GM10266 (cell line): ENCODE measurements at regions not wholly inside any gene's neighbourhood (a gene's known extent, or its start where the extent isn't known, plus 50 kb on each side); places are given as distances from the start of the nearest gene placed in this dataset.

Experiments used
- DNase-seq: peaks from one replicate; pipeline ENCODE4 v3.0.0; 2012; ENCODE audit errors: extremely low spot score
- TF ChIP-seq, protein P1 (sequence below): IDR thresholded peaks from 2 replicates; pipeline ENCODE4 v1.5.1; 2012; ENCODE audit warnings: mild to moderate bottlenecking, low read depth; ENCODE audit not compliant: control insufficient read depth, insufficient read depth; ENCODE audit errors: missing control alignments

DNA sequence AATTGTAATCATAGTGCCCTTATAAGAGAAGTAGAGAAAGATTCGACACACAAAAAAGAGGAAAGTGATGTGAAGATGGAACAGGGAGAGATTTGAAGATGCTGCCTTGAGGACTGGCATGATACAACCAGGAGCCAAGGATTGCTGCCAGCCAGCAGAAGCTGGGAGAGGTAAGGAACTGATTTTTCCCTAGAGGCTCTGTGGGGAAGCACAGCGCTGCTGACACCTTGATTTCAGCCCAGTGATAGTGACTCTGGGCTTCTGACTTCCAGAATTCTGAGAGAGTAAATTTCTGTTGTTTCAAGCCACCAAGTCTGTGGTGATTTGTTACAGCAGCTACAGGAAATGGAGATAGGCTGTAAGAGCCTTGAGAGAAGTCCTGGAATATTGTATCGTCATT, 98.2 kb downstream of the RAB11FIP2 start:
- TF ChIP-seq, protein P1, sequence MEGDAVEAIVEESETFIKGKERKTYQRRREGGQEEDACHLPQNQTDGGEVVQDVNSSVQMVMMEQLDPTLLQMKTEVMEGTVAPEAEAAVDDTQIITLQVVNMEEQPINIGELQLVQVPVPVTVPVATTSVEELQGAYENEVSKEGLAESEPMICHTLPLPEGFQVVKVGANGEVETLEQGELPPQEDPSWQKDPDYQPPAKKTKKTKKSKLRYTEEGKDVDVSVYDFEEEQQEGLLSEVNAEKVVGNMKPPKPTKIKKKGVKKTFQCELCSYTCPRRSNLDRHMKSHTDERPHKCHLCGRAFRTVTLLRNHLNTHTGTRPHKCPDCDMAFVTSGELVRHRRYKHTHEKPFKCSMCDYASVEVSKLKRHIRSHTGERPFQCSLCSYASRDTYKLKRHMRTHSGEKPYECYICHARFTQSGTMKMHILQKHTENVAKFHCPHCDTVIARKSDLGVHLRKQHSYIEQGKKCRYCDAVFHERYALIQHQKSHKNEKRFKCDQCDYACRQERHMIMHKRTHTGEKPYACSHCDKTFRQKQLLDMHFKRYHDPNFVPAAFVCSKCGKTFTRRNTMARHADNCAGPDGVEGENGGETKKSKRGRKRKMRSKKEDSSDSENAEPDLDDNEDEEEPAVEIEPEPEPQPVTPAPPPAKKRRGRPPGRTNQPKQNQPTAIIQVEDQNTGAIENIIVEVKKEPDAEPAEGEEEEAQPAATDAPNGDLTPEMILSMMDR = no peak
- DNase-seq = no peak

DNA sequence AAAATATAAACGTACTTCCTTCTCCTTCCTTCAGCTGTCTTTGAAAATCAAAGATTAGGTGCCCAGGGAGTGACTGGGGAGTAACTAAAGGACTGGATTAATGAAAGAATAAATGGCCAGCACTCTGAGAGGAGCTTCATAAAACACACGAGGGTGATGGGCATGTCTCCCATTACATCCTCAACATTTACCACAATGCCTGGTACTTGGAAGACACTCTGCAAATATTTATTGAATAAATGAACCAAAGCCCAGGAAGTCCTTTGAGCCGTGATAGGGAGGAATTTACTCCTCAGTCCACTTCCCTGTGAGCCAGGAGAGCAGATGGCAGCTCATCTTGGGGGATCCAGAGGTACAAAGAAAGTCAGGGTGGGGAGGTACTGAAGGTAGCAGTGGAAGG, 96.3 kb downstream of the RAB11FIP2 start:
- no peak for DNase-seq
- TF ChIP-seq, protein P1 = no peak
